ENCODE measurements at regions not wholly inside any gene's neighbourhood (a gene's known extent, or its start where the extent isn't known, plus 50 kb on each side); places are given as distances from the start of the nearest gene placed in this dataset.

DNA sequence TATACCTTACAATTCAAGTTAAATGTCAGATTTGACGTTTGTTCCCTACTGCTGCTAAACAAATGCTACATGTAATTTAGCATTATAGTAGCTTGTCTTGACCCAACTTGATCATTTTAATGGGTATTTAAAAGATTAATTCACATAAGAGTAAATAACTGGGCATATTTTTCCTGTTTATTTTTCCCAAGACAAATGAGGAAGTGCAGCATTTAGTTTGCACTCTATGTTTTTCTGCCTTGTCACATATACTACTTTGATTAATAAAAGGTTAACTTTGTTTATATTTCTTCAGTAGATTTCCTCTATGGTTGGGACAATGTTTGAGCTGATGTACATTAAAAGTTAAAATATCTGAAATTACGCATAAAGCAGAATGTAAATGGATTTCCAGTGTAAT is 641.8 kb downstream of the PRR16 start:
- TF ChIP-seq, protein P1, sequence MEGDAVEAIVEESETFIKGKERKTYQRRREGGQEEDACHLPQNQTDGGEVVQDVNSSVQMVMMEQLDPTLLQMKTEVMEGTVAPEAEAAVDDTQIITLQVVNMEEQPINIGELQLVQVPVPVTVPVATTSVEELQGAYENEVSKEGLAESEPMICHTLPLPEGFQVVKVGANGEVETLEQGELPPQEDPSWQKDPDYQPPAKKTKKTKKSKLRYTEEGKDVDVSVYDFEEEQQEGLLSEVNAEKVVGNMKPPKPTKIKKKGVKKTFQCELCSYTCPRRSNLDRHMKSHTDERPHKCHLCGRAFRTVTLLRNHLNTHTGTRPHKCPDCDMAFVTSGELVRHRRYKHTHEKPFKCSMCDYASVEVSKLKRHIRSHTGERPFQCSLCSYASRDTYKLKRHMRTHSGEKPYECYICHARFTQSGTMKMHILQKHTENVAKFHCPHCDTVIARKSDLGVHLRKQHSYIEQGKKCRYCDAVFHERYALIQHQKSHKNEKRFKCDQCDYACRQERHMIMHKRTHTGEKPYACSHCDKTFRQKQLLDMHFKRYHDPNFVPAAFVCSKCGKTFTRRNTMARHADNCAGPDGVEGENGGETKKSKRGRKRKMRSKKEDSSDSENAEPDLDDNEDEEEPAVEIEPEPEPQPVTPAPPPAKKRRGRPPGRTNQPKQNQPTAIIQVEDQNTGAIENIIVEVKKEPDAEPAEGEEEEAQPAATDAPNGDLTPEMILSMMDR (IDR thresholded peaks at IDR 0.05; ENCODE audit: insufficient read depth, low read length, poor library complexity, severe bottlenecking), result no peak
- no peak for TF ChIP-seq EZH2phosphoT487 (conservative IDR thresholded peaks at IDR 0.05; ENCODE audit: low read length)

Measured in SU-DHL-6 (cell line).